ENCODE measurements at regions not wholly inside any gene's neighbourhood (a gene's known extent, or its start where the extent isn't known, plus 50 kb on each side); places are given as distances from the start of the nearest gene placed in this dataset.

DNA sequence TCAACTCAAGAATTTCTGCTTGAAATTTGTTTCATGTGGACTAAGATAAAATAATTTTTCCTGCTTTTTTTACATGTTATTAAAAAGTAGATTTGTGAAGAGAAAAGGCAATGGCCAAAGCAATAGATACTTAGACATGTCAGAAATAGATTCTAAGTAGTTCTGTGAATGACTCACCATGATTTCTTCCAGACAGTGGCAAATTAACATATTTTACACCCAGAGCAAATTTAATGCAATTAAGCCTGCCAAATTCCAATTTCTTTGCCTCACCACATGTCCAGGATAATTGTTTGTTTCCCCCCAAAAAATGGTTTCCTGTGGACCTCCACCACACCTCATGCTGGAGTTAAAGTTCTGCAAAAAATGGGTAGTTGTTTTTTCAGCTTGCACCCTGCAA lies 651.4 kb downstream of the CETN3 start:
- no peak overlapping the region for H3K23ac ChIP-seq (ENCODE audit: insufficient read length)
- no peak overlapping the region for H2BK20ac ChIP-seq (ENCODE audit: low read length)
- no peak overlapping the region for H3K4ac ChIP-seq (replicated peaks; ENCODE audit: insufficient read length, low read depth, low read length)
- no peak for FAIRE-seq
- H3K56ac ChIP-seq (replicated peaks; ENCODE audit: insufficient read length, low read depth, low read length): no peak overlapping the region
- no peak overlapping the region for H4K8ac ChIP-seq (ENCODE audit: extremely low read depth, insufficient read depth, low read length)
- TF ChIP-seq CEBPB (IDR thresholded peaks at IDR 0.05; ENCODE audit: low read depth, low read length): no peak
- no peak for TF ChIP-seq RFX5 (IDR thresholded peaks at IDR 0.05; ENCODE audit: borderline replicate concordance, low read depth, low read length)
- no peak for TF ChIP-seq POLR2A (IDR thresholded peaks at IDR 0.05; ENCODE audit: control extremely low read depth in 1 of 2, low read depth in 2 of 2, low read length in 2 of 2)
- TF ChIP-seq, protein P1, sequence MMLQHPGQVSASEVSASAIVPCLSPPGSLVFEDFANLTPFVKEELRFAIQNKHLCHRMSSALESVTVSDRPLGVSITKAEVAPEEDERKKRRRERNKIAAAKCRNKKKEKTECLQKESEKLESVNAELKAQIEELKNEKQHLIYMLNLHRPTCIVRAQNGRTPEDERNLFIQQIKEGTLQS (IDR thresholded peaks at IDR 0.05; ENCODE audit: insufficient read depth, low read depth, low read length): no peak
- no peak for TF ChIP-seq SAP30 (IDR thresholded peaks at IDR 0.05; ENCODE audit: insufficient read depth, insufficient replicate concordance, low read length)
- TF ChIP-seq GTF2F1 (IDR thresholded peaks at IDR 0.05; ENCODE audit: borderline replicate concordance, low read depth, low read length): no peak
- TF ChIP-seq GABPA (IDR thresholded peaks at IDR 0.05; ENCODE audit: borderline replicate concordance, insufficient read depth, low read length): no peak
- CTCF ChIA-PET (ENCODE audit: partially characterized antibody): interaction anchor here (0.6 kb wide), 1 partner anchor 320 kb away, joined by 3 read pairs; no protein-coding TSS in a partner anchor
- H4K5ac ChIP-seq (ENCODE audit: insufficient read length, low read depth, low read length): no peak overlapping the region
- no peaks in the 10 kb centered on the region for H3K9me3 ChIP-seq (ENCODE audit: insufficient read depth in 2 of 2, low read depth in 1 of 2, low read length in 1 of 2)
- no peaks in the 10 kb centered on the region; the same call in 1 of the 2 replicates for H3K23me2 ChIP-seq (ENCODE audit: low read depth, low read length)
- H2BK5ac ChIP-seq (ENCODE audit: low read depth, low read length): no peak overlapping the region
- H3K18ac ChIP-seq (ENCODE audit: extremely low read depth, low read length): no peak overlapping the region
- no peak overlapping the region for H2BK15ac ChIP-seq (ENCODE audit: low read length)
- no peak overlapping the region for H2AK5ac ChIP-seq (ENCODE audit: low read depth, low read length)
- H3K27me3 ChIP-seq (replicated peaks in 1 of 4; ENCODE audit: control insufficient read depth in 3 of 4, extremely low read depth in 1 of 4, insufficient read depth in 3 of 4, low read length in 3 of 4): no peaks in the 10 kb centered on the region
- no peak for DNase-seq (ENCODE audit: low read depth in 1 of 2, low spot score in 2 of 2)
- POLR2A ChIA-PET (ENCODE audit: partially characterized antibody): no interaction called here
- H3K36me3 ChIP-seq (ENCODE audit: control insufficient read depth in 2 of 4, insufficient read depth in 4 of 4, low read length in 3 of 4): no peaks in the 10 kb centered on the region
- H3K14ac ChIP-seq (ENCODE audit: insufficient read length): no peak overlapping the region
- H2BK12ac ChIP-seq (ENCODE audit: low read depth, low read length): no peak overlapping the region
- no peak overlapping the region for H2AFZ ChIP-seq (ENCODE audit: low read length)
- H2BK120ac ChIP-seq (replicated peaks; ENCODE audit: low read depth, low read length): no peak overlapping the region
- no peak overlapping the region for H3K4me2 ChIP-seq (ENCODE audit: insufficient read depth in 1 of 2, low read depth in 2 of 2, low read length in 2 of 2)
- H3K27ac ChIP-seq (ENCODE audit: low read depth, low read length): no peak overlapping the region
- H3K9ac ChIP-seq (replicated peaks in 1 of 4; ENCODE audit: extremely low read depth in 1 of 4, low read depth in 3 of 4, low read length in 3 of 4): no peak overlapping the region
- no peaks in the 10 kb centered on the region for H4K20me1 ChIP-seq (replicated peaks in 1 of 2; ENCODE audit: control insufficient read depth in 1 of 2, insufficient read depth in 2 of 2, low read length in 2 of 2)
- H3K4me1 ChIP-seq (replicated peaks in 1 of 4; ENCODE audit: control insufficient read depth in 3 of 4, insufficient read depth in 4 of 4, low read length in 3 of 4): no peaks in the 10 kb centered on the region
- H3K79me1 ChIP-seq (ENCODE audit: low read depth, low read length): no peaks in the 10 kb centered on the region
- H4K91ac ChIP-seq (replicated peaks; ENCODE audit: insufficient read length, low read length): no peak overlapping the region
- H3K79me2 ChIP-seq (ENCODE audit: control insufficient read depth in 1 of 2, insufficient read depth in 2 of 2, low read length in 2 of 2): no peaks in the 10 kb centered on the region
- no peak overlapping the region for H3K4me3 ChIP-seq (ENCODE audit: extremely low read depth in 1 of 4, insufficient read depth in 2 of 4, low read depth in 3 of 4, low read length in 4 of 4)
